GM19328 (cell line): ENCODE measurements at regions not wholly inside any gene's neighbourhood (a gene's known extent, or its start where the extent isn't known, plus 50 kb on each side); places are given as distances from the start of the nearest gene placed in this dataset.

ENCODE experiments used
- ATAC-seq: cut with Tn5 transposase; IDR thresholded peaks from one replicate; pipeline ENCODE4 v1.9.1; 2021; ENCODE audit warnings: mild to moderate bottlenecking, moderate library complexity; ENCODE audit not compliant: unreplicated experiment

DNA sequence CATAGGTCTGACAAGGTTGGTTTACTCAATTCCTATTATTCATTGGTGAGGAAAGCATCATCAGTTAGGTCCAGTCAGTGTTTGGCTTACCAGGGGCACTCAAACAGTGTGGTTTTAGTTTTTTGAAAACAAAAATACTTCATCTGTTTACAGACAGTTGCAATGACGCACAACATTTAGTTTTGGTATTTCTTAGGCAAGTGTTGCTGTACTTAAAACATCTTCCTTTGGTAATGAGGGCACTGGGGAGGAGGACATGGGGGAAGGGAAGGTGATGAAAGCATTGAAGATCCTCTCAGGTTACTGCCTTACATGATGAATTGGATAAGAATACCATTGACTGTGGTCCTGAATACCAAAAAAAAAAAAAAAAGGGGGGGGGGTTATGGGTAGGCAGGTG lies 93.7 kb upstream of the MAOA start:
- ATAC-seq, result no peak

DNA sequence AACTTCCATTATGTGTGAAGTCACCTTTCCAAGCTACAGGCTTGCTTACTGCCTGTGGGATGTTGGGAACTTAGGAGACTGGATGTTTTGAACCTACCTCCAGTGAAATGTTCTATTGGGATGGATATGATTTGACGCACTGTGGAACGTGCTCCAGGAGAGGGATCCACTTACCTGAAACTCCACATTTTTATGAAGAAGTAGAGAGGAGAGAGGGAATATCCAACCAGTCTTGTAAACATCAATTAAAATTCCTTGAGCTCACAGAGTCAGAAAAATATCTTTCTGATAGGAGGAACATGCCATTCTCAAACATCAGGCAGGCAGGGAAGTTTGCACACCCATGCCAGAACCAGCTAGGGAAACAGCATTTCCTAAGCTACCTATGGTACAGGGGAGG lies 91.1 kb upstream of the MAOA start:
- no peak for ATAC-seq

DNA sequence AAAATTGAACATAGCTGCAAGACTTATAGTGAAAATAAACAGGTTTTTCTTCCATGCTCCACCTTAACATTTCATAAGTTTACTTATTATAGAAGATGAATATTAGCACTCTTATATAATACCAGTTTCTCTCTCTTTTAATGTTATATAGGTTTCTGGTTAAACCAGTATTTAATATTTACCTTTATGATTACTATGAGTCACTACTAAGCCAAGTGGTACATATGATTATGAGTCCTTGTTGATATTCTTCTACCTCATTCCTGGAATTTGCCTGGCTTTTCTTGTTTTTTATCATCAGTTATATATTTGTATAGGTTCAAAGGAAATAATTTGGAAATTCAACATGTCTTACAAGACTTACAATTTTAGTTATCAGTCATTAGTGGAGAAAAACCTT lies 89.9 kb upstream of the MAOA start:
- no peak for ATAC-seq

DNA sequence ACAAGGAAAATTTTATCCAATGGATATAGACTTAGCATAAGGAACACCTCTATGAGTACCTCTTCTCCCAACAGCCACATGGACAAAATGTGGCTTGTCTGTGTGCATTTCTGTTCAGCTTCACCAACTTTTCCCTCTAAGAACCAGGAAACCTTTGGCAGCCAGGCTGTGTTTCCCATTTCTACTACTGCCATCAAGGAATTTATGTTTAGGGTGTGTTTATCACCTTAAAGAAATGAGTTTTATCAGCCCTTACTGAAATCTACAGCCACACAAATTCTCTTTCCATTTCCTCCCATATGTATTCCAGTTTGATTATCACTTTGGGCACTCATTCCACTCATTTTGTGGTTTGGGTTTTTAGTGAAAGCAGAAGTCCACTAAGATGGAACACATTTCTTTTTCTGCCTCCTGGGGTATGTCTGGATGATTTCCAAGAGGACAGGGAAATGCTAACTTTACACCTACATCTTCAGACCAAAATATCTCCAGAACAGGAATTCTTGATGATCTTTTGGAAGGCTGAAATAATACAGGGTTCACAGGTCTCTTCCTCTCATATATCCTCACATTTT lies 82.6 kb upstream of the MAOA start:
- no peak for ATAC-seq

DNA sequence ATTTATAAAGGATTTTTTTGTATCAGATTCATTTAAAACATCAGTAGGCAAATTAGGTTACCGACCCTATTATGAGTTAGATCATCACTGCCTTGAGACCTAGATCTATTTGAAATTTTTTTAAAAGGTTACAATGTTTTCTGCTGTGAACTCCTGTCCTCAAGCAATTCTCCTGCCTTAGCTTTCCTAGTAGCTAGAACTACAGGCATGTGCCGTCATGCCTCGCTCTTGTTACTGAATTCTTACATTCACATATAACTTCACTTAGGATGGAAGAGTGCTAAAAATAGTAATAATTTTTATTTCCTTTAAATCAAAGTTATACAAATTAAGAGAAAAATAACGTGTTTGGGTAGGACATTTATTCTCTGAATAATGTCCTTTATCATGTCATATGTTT lies 75.5 kb upstream of the MAOA start:
- no peak for ATAC-seq

DNA sequence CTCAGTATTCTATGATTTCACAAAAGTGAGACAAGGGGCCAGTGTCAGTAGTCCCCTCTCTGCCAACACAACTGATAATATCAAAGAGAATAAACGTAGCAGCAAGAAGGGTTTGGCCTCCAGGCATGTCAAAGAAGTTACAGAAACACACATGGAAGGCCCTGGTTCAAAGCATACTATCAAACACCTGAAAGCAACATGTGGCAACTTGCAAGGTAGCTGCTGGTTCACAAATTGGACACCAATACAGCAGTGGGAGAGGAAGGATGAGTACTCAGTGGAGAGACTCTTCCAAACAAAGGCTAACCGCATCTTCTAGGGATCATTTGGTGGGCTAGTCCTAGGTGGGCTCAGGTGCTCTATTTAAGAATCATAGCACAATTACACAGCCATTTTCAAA lies 74.9 kb upstream of the MAOA start:
- no peak for ATAC-seq

DNA sequence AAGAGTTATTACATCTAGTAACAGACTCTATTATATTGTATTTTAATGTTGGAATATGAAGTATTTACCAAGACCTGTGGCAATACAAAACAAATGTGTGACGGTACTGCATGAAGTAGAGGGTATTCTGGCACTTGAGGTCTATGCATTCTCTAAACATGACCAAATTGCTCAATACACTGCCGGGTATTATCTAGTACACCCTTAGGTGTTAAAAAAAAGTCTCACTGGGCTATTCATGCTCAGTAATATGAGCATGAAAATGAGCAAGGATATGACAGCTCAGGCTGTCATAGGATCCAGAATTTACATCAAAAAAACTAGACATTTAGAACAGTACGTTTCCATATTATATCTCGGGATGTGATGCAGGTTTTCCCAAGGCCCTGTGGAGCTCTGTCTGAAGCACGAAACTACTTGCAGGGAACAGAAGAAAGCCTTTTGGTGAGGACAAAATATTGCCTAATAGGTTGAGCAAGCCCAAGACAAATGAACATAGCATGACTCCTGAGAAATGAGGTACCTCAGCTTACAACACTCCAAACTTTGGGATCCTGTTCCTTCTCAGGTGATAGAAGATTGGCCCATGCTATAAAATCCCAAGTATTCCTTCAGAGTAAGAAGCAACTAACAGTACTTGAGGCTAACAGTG lies 74.1 kb upstream of the MAOA start:
- no peak for ATAC-seq

DNA sequence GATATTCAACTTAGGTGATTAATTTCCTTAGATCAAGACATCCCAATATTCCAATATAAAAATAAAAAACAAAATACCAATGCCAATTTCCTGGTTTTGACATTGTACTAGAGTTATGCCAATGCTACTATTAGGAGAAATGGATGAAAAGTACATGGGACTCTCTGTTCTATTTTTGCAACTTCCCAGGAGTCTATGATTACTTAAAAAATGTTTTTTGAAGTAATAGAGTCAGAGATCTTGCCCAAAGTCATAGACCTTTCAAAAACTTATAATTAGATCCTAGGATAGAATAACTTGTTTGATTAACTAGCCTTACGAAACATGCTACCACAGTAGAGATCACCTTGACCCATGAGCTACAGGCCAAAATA lies 73.6 kb upstream of the MAOA start:
- no peak for ATAC-seq

DNA sequence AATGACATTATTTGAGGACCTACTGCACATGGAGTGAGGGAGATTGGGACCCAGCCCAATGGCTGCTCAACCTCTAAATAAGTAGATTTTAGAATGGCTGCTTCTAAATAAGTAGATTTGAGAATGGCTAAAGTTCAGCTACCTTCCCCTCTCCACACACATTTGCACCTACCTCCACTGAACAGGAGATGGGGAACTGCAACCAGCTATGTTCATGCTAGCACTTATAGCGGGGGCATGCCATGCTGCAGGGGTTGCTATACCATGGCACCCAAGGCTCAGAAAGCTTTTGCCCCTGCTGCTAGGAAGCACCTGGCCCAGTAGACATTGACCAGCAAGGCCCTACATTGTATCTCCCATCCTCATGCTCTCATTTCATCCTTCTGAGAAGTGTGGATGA lies 70.2 kb upstream of the MAOA start:
- no peak for ATAC-seq

DNA sequence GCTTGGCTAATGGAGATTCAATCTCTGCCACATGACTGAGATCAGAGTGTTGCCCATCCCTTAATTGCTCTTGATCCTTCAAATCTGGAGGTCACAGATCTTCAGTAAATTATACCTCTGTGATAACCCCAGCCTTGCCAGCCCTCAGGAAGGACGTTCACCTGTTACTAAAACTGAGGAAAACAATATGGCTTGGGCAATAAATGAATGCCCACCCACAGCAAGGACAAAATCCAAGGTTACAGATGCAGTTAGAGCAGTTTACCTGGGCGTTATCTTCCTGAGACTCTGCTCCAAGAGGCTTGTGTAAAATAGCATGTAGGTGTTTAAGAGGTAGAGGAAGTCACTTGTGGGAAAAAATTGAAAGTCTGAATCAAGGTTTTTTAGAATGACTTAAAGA lies 69.3 kb upstream of the MAOA start:
- ATAC-seq, result no peak

DNA sequence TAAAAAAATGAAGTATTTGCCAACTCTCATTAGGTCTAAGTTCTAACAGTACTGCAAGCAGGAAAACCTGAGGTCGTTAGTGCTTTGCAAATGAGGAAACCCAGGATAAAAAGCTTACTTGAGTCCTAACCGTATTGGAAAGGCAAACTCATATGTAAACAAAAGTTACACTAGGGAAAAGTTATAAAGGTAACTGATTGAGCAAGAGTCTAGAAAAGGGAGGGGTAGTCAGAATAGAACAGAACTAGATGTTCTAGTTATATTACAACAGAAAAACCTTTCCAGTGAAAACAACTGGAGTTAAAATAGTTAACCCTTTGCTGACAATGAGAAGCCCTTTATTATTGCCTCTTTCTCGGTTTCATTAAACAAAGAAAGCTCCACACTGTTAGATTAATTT lies 66.4 kb upstream of the MAOA start:
- no peak for ATAC-seq

DNA sequence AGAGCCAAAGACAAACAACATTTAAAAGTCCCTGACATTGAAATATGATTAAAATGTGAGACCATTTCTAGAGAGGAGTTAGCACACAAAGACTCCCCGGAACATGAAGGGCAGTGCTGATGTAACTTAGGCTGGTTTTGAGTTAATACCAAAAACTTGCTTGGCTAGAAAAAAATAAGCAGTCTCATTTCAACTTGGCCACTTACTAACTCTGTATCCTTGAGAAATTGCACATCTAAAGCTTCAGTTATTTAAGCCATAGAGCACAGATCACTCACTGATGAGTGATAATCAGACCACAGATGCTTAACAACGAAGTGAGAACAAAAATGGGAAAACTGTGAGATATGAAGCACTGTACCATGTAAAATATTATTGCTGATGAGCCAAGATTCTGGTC lies 65.9 kb upstream of the MAOA start:
- no peak for ATAC-seq

DNA sequence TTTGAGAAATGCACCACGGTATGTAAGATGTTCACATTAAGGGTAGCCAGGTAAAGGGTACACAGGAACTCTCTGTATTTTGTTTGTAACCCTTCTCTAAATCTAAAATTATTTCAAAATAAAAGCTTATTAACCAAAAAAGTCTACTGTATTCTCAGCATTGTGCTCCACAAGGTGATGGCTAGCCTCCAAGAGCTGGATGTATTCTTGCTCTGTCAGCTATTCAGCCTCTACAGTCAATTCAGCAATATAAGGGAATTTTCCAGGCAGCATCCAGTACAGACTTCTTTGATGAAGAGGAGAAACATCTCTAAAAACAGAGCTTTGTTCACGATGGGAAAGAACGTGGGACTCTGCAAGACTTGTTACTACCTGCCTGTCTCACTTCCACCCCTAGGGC lies 63.5 kb upstream of the MAOA start:
- ATAC-seq, result no peak

DNA sequence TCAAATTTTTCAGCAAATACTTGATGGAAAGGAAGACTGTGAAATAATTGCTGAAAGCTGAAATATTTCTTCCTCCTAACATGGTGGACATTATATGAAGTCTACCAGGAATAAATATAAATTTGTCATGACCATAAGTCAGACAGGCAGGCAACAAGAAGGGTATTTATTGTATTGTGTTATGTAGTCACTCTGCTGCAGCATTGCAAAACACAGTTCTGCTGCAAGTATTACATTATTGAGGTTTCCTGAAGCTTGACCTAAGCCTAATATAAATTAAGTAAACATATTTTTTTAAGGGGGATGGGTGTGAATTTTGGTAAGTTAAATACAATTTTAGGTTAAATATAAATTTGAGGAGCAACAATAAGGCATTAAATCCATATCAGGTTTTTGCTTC lies 60.2 kb upstream of the MAOA start:
- ATAC-seq, result no peak

DNA sequence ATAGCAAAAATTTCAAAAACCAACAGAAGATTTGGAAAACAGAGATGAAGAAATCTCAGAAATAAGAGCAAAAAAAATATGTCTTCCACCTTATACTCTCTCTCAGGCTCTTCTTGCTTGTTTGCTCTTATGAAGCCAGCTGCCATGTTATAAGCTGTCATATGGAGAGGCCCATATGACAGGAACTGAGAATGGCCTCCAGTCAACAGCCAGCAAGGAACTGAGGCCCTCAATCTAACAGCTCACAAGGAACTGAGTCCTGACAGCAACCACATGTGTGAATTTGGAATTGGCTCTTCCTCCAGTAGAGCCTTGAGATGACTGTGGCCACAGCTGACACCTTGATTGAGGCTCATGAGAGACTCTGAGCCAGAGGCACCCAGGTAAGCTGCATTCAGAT lies 51.3 kb upstream of the MAOA start:
- ATAC-seq, result no peak

DNA sequence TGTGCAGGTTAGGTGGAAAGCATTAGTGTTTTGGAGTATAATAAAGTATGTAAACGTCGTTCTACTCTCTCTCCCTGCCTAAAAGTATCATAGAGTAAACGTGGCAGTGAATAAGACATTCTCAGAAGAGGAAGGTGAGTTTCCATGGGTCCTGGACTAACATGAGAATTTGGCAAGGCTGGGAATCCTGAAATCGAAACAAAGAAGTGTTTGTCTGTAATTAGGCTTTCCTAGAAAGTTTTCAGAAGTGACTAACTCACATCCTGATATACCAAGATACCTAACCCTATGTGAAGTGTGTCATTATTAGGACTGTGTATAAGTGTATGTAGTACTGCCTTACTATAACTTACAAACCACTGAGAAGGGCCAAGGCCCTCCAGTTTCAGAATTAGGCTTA lies 50.7 kb upstream of the MAOA start:
- no peak for ATAC-seq
